ENCODE measurements at regions not wholly inside any gene's neighbourhood (a gene's known extent, or its start where the extent isn't known, plus 50 kb on each side); places are given as distances from the start of the nearest gene placed in this dataset.

- Histone ChIP-seq H3K36me3 (replicated peaks in 1 of 2; ENCODE audit: control insufficient read depth in 1 of 2, insufficient read depth in 2 of 2, low read length in 2 of 2) (no peaks in the 10 kb centered on the region), H3K9me3 (ENCODE audit: low read length) (peaks cover 68% of the 10 kb centered on the region), H3K4me3 (replicated peaks in 1 of 3; ENCODE audit: insufficient read depth in 1 of 3, low read depth in 2 of 3, low read length in 3 of 3) (no peak overlapping the region), H3K4me2 (ENCODE audit: low read depth, low read length) (no peak overlapping the region), H3K79me2 (ENCODE audit: insufficient read depth, low read length) (no peaks in the 10 kb centered on the region), H2AFZ (ENCODE audit: low read length) (no peak overlapping the region), H4K20me1 (ENCODE audit: insufficient read depth, low read length) (no peaks in the 10 kb centered on the region), H3K9ac (ENCODE audit: insufficient read depth, low read depth, low read length) (no peak overlapping the region), H3K4me1 (ENCODE audit: insufficient read depth, low read length) (no peaks in the 10 kb centered on the region), H3K27me3 (ENCODE audit: control insufficient read depth in 1 of 2, insufficient read depth in 2 of 2, low read length in 2 of 2) (no peaks in the 10 kb centered on the region), H3K27ac (ENCODE audit: extremely low read length, insufficient read depth, low read length) (no peak overlapping the region)
- no peak for DNase-seq (ENCODE audit: low spot score)
- in situ Hi-C loops (cut with HindIII; ENCODE audit: extremely low pct_ligation_motif_present, low pct_unique_long_range_greater_than_20kb) = no loop called here
- no peak for TF ChIP-seq TAF1 (CRISPR knock-in tag; IDR thresholded peaks at IDR 0.05)
- intact Hi-C loops (cut with micrococcal nuclease; ENCODE audit: unreplicated experiment) = no loop called here
- WGBS (ENCODE audit: low lambda C conversion rate) = no CpG with 5 or more reads among the region's 1 CpG
- POLR2A ChIA-PET = no interaction called here
- no peak for ATAC-seq
- no TSS peak for BruUV-seq (replicated peaks)
- CTCF ChIA-PET (ENCODE audit: low intra/inter-chr PET ratio, low total read pairs) = no interaction called here
- no peak for FAIRE-seq
These were observed 539.2 kb downstream of the MEI4 start for GRCh38 chr6:78192057-78192456.

- Histone ChIP-seq H3K79me2 (ENCODE audit: insufficient read depth, low read length) (no peaks in the 10 kb centered on the region), H4K20me1 (ENCODE audit: insufficient read depth, low read length) (no peaks in the 10 kb centered on the region), H2AFZ (ENCODE audit: low read length) (no peak overlapping the region), H3K27ac (ENCODE audit: extremely low read length, insufficient read depth, low read length) (no peak overlapping the region), H3K4me1 (ENCODE audit: insufficient read depth, low read length) (no peaks in the 10 kb centered on the region), H3K27me3 (ENCODE audit: control insufficient read depth in 1 of 2, insufficient read depth in 2 of 2, low read length in 2 of 2) (no peaks in the 10 kb centered on the region), H3K4me2 (ENCODE audit: low read depth, low read length) (no peak overlapping the region), H3K36me3 (replicated peaks in 1 of 2; ENCODE audit: control insufficient read depth in 1 of 2, insufficient read depth in 2 of 2, low read length in 2 of 2) (no peaks in the 10 kb centered on the region), H3K4me3 (replicated peaks in 1 of 3; ENCODE audit: insufficient read depth in 1 of 3, low read depth in 2 of 3, low read length in 3 of 3) (no peak overlapping the region), H3K9me3 (ENCODE audit: low read length) (peaks cover 20% of the 10 kb centered on the region), H3K9ac (ENCODE audit: insufficient read depth, low read depth, low read length) (no peak overlapping the region)
- intact Hi-C loops (cut with micrococcal nuclease; ENCODE audit: unreplicated experiment) = no loop called here
- POLR2A ChIA-PET = no interaction called here
- ATAC-seq (no peak), FAIRE-seq (no peak), DNase-seq (ENCODE audit: low spot score) (no peak)
- in situ Hi-C loops (cut with HindIII; ENCODE audit: extremely low pct_ligation_motif_present, low pct_unique_long_range_greater_than_20kb) = no loop called here
- 15% methylated on average over 5 of the region's 5 CpGs for WGBS (ENCODE audit: low lambda C conversion rate)
- CTCF ChIA-PET (ENCODE audit: low intra/inter-chr PET ratio, low total read pairs) = no interaction called here
- BruUV-seq (replicated peaks) = no TSS peak
- TF ChIP-seq, protein P1, sequence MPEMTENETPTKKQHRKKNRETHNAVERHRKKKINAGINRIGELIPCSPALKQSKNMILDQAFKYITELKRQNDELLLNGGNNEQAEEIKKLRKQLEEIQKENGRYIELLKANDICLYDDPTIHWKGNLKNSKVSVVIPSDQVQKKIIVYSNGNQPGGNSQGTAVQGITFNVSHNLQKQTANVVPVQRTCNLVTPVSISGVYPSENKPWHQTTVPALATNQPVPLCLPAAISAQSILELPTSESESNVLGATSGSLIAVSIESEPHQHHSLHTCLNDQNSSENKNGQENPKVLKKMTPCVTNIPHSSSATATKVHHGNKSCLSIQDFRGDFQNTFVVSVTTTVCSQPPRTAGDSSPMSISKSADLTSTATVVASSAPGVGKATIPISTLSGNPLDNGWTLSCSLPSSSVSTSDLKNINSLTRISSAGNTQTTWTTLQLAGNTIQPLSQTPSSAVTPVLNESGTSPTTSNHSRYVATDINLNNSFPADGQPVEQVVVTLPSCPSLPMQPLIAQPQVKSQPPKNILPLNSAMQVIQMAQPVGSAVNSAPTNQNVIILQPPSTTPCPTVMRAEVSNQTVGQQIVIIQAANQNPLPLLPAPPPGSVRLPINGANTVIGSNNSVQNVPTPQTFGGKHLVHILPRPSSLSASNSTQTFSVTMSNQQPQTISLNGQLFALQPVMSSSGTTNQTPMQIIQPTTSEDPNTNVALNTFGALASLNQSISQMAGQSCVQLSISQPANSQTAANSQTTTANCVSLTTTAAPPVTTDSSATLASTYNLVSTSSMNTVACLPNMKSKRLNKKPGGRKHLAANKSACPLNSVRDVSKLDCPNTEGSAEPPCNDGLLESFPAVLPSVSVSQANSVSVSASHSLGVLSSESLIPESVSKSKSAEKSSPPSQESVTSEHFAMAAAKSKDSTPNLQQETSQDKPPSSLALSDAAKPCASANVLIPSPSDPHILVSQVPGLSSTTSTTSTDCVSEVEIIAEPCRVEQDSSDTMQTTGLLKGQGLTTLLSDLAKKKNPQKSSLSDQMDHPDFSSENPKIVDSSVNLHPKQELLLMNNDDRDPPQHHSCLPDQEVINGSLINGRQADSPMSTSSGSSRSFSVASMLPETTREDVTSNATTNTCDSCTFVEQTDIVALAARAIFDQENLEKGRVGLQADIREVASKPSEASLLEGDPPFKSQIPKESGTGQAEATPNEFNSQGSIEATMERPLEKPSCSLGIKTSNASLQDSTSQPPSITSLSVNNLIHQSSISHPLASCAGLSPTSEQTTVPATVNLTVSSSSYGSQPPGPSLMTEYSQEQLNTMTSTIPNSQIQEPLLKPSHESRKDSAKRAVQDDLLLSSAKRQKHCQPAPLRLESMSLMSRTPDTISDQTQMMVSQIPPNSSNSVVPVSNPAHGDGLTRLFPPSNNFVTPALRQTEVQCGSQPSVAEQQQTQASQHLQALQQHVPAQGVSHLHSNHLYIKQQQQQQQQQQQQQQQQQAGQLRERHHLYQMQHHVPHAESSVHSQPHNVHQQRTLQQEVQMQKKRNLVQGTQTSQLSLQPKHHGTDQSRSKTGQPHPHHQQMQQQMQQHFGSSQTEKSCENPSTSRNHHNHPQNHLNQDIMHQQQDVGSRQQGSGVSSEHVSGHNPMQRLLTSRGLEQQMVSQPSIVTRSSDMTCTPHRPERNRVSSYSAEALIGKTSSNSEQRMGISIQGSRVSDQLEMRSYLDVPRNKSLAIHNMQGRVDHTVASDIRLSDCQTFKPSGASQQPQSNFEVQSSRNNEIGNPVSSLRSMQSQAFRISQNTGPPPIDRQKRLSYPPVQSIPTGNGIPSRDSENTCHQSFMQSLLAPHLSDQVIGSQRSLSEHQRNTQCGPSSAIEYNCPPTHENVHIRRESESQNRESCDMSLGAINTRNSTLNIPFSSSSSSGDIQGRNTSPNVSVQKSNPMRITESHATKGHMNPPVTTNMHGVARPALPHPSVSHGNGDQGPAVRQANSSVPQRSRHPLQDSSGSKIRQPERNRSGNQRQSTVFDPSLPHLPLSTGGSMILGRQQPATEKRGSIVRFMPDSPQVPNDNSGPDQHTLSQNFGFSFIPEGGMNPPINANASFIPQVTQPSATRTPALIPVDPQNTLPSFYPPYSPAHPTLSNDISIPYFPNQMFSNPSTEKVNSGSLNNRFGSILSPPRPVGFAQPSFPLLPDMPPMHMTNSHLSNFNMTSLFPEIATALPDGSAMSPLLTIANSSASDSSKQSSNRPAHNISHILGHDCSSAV (CRISPR knock-in tag; IDR thresholded peaks at IDR 0.05; ENCODE audit: borderline replicate concordance) = no peak
- TF ChIP-seq, protein P2, sequence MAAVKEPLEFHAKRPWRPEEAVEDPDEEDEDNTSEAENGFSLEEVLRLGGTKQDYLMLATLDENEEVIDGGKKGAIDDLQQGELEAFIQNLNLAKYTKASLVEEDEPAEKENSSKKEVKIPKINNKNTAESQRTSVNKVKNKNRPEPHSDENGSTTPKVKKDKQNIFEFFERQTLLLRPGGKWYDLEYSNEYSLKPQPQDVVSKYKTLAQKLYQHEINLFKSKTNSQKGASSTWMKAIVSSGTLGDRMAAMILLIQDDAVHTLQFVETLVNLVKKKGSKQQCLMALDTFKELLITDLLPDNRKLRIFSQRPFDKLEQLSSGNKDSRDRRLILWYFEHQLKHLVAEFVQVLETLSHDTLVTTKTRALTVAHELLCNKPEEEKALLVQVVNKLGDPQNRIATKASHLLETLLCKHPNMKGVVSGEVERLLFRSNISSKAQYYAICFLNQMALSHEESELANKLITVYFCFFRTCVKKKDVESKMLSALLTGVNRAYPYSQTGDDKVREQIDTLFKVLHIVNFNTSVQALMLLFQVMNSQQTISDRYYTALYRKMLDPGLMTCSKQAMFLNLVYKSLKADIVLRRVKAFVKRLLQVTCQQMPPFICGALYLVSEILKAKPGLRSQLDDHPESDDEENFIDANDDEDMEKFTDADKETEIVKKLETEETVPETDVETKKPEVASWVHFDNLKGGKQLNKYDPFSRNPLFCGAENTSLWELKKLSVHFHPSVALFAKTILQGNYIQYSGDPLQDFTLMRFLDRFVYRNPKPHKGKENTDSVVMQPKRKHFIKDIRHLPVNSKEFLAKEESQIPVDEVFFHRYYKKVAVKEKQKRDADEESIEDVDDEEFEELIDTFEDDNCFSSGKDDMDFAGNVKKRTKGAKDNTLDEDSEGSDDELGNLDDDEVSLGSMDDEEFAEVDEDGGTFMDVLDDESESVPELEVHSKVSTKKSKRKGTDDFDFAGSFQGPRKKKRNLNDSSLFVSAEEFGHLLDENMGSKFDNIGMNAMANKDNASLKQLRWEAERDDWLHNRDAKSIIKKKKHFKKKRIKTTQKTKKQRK (IDR thresholded peaks at IDR 0.05; ENCODE audit: low read length) = no peak
- no peak for TF ChIP-seq PHF20 (CRISPR knock-in tag; IDR thresholded peaks at IDR 0.05)
- no peak for TF ChIP-seq ZBTB34 (CRISPR knock-in tag; IDR thresholded peaks at IDR 0.05)
- no peak for TF ChIP-seq ZNF20 (CRISPR knock-in tag; IDR thresholded peaks at IDR 0.05)
These were observed 546.2 kb downstream of the MEI4 start for GRCh38 chr6:78199044-78199443.
